ENCODE measurements at regions not wholly inside any gene's neighbourhood (a gene's known extent, or its start where the extent isn't known, plus 50 kb on each side); places are given as distances from the start of the nearest gene placed in this dataset.

- TF ChIP-seq CTCF (IDR thresholded peaks at IDR 0.05) (no peak), POLR2A (IDR thresholded peaks at IDR 0.05; ENCODE audit: low read depth) (no peak), POLR2AphosphoS5 (IDR thresholded peaks at IDR 0.05) (no peak), EP300 (IDR thresholded peaks at IDR 0.05) (no peak)
These were observed 99.9 kb upstream of the PRDX6 start for GRCh38 chr1:173377266-173377665.
